ENCODE measurements at regions not wholly inside any gene's neighbourhood (a gene's known extent, or its start where the extent isn't known, plus 50 kb on each side); places are given as distances from the start of the nearest gene placed in this dataset.

DNA sequence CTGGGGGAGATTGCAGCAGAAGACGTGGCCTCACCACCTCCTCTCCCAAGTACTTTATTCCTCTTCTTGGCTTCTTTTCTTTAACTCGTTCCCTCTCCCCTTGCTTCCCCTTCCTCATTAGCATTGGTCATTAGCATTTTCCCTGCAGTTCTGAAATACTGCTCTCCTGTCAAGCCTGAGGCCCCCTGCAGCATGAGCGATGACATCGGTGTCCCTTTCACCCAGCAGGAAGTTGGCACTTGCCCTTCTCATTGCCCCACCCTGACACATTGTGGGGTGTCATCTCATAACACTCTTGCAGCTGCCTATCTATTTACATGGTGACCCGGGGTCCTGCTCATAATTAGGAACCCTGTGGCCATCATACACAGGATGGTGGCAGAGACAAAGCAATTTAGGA is 167.1 kb downstream of the ARRDC4 start:
- TF ChIP-seq, protein P1, sequence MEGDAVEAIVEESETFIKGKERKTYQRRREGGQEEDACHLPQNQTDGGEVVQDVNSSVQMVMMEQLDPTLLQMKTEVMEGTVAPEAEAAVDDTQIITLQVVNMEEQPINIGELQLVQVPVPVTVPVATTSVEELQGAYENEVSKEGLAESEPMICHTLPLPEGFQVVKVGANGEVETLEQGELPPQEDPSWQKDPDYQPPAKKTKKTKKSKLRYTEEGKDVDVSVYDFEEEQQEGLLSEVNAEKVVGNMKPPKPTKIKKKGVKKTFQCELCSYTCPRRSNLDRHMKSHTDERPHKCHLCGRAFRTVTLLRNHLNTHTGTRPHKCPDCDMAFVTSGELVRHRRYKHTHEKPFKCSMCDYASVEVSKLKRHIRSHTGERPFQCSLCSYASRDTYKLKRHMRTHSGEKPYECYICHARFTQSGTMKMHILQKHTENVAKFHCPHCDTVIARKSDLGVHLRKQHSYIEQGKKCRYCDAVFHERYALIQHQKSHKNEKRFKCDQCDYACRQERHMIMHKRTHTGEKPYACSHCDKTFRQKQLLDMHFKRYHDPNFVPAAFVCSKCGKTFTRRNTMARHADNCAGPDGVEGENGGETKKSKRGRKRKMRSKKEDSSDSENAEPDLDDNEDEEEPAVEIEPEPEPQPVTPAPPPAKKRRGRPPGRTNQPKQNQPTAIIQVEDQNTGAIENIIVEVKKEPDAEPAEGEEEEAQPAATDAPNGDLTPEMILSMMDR (IDR thresholded peaks at IDR 0.05; ENCODE audit: low read depth, low read length) = no peak
- no peak for TF ChIP-seq EZH2phosphoT487 (IDR thresholded peaks at IDR 0.05; ENCODE audit: low read depth)

All from OCI-LY3 (cell line).